NCI-H82 treated with DMSO at 0.1 percent for 48 hours (cell line): ENCODE measurements at regions not wholly inside any gene's neighbourhood (a gene's known extent, or its start where the extent isn't known, plus 50 kb on each side); places are given as distances from the start of the nearest gene placed in this dataset.

ENCODE experiments used
- DNase-seq: peaks from one replicate; lab custom pipeline; 2025; ENCODE audit not compliant: unreplicated experiment; lab: John Stamatoyannopoulos, UW

GRCh38 chr3:145094355-145094941, 1066.5 kb downstream of the PLOD2 start:
- peak; percentile 46 for DNase-seq

GRCh38 chr3:145111141-145111540, 1049.8 kb downstream of the PLOD2 start:
- peak; percentile 22 for DNase-seq

- DNase-seq = no peak
Observed at GRCh38 chr3:145116769-145117168, 1044.2 kb downstream of the PLOD2 start.

GRCh38 chr3:145118303-145118702, 1042.7 kb downstream of the PLOD2 start:
- no peak for DNase-seq

- DNase-seq = no peak
Observed at GRCh38 chr3:145124900-145125678, 1035.9 kb downstream of the PLOD2 start.

- peak; percentile 90 for DNase-seq
Observed at GRCh38 chr3:145133281-145133680, 1027.7 kb downstream of the PLOD2 start.

DNA sequence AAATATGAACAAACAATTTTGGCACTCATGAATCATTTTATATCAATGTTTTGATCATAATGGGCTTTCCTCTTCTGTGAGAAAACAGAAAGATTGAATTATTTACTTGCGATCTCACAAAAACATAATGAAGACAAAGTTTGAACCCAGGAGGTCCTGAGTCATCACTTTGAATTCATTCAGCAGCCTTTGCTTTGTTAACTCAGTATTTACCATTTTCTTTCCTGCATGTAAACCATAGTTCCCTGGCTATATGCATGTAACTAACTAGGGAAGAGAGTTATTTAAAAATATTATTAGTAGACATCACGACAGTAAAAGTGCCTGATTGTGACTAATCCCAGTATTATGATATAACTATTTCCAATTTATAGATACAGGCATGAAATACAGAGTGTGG, 1026.2 kb downstream of the PLOD2 start:
- DNase-seq = no peak

DNA sequence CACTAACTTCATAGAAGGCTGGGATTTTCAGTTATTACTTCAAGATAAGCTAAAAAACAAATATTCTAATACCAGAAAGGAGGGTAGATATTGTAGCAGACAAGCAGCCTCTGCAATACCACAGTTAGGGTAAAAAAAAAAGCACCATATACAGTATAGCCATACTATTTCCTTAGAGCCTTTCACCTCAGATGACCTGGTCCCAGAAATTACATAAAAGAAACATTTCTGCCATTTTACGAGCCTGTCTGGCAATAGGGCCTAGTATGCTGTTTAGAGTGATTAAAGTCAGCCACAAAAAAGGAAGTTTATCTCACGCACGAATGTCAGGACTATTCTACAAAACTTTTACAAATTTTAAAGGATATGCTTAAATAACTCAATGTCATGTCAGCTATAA, 1016.6 kb downstream of the PLOD2 start:
- no peak for DNase-seq

DNA sequence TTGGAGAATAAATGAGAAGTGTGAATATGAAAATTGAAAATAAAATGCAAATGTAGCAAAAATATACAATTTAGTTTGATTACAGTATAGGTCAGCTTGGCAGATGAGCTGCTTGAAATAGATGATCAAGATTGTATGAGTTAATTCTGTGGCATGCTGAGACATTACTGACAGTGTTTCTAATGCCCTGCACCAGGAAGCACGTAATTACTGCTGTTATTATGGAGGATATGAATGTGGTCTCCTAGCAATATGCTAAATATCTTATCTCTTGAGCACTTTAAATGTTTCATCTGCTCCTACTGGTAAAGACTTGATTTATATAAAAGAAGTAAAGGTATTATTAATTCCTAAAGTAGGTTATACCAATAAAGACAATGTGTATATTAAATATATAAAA, 1015.5 kb downstream of the PLOD2 start:
- DNase-seq = no peak

- no peak for DNase-seq
Observed at GRCh38 chr3:145159640-145160039, 1001.3 kb downstream of the PLOD2 start.

DNA sequence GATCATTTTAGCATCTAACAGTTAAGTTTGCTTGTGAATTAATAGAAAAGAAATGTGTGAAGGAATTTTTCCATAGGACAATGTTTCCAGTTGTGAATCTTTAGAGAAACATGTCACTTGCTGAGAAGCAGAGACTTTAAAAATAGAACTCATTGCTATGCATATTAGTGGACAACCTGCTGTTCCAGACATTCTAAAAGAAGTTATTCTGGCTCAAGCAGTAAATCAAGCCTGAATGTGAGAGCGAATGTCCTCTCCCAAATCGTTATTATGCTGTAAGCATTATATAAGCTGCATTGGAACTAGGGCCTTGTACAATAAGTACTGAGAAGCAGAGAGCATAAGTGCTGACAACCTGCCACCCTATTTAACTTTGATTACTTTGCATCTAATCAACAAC, 990.9 kb downstream of the PLOD2 start:
- no peak for DNase-seq

- no peak for DNase-seq
Observed at GRCh38 chr3:145175626-145176025, 985.4 kb downstream of the PLOD2 start.

GRCh38 chr3:145176907-145177306, 984.1 kb downstream of the PLOD2 start:
- no peak for DNase-seq

DNA sequence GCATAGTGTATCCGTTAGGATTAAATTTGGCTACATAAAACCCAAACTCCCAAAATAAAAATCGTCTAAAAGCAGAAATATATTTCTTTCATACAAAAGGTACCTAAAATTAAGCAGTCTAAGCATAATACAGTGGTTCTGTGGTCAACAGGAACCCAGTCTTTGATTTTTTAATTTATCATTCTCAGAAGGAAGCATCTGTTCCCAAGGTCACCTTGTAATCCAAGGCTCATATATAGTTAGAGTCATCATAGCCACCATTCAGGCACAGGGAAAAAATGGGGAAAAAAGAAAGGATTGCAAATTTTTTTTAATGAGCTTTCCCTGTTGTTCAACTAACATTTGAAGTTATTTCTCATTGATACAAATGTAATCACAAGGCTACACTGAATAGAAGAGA, 983.2 kb downstream of the PLOD2 start:
- no peak for DNase-seq

- peak; percentile 36 for DNase-seq
Observed at GRCh38 chr3:145182196-145182911, 978.6 kb downstream of the PLOD2 start.

- DNase-seq = no peak
Observed at GRCh38 chr3:145183261-145183660, 977.7 kb downstream of the PLOD2 start.

DNA sequence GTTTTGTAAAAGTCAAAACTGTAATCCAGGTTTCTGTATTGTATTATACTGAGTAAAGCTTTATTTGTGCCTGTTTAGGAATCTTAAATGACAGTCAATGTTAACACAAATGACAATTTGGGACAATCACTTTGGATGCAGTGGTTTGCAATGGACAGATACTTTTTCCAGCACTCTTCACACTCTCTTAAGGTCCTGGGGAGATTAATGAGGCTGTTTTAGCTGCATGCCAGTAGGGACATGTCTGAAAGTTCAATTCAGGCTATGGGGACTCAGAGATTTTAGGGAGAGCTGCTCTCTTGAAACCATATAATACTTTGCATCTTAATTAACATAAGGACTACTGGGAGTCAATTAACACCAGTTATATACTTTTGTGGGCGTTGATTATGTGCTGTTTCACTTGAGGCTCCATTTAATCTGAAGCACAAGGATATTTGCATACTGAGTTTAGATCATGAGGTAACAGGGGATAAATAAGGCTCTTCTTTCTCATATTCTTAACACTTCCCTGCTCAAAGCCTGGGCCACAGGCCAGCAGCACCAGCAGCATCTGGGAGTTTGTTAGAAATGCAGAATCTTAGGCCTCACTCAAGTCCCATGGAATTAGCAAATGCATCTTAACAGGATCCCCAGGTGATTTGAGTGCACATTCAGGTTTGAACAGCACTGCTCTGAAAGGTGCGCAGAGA, 972.8 kb downstream of the PLOD2 start:
- peak; percentile 88 for DNase-seq

DNA sequence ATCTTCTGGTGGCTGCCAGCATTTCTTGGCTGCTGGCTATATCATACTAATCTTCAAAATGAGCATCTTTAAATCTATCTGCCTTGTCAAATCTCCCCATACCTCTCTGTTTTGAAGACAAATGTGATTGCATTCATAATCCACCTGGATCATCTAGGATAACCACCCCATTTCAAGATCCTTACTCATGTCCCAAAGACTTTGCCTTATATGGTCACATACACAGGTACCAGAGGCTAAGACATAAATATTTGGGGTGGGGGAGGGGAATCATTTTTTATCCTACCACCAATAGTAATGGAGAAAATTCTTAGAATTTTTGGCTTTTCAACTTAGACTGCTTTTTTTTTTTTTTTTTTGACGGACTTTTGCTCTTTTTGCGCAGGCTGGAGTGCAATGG, 970.8 kb downstream of the PLOD2 start:
- peak; percentile 90 for DNase-seq

GRCh38 chr3:145190761-145191160, 970.2 kb downstream of the PLOD2 start:
- no peak for DNase-seq

DNA sequence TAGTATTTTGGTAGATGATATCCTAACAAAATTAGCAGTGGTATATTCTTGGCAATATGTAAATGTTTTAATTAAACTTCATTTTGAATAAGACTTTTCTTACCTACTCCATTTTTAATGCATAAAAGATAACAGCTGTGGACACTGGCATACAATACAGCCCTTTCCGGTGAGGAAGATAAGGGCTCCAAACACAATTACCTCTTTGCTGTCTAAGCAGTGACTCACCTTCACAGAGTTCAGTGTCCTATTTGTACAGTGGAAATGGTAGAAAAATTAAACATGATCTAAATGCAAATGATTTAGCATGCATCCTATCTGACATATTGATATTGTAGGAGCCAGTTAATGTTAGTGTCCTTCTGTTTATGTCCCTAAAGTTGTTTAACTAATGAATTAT, 969.4 kb downstream of the PLOD2 start:
- DNase-seq = no peak

DNA sequence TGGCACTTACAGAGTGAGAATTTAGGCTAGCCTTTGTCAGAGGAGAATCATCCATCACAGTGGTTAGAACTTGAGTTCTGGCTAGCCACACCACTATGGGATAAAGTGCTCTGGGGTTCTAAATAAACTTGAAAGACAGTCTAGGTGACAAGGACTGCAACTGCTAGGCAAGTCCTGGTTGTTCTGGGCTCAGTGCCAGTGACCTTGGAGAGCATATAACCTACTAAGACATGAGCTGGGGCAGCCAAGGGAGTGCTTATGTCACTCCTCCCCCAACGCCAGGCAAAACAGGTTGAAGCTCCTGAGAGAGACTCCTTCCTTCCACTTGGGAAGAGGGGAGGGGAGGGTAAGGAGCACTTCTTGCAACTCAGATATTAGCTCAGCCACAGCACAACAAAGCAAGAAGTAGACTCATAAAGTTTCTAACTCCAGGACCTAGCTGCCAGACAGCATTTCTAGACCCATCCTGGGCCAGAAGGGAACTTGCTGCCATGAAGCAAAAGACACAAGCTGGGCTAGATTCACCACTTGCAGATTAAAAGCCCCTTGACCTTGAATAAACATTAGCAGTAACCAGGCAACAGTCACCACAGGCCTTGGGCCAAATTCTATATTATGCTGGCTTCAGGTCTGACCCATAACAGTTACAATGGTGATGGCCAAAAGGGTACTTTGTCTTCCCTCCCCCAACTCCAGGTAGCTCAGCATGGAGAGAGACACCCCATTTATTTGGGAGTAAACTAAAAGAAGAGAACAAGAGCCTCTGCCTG, 963.7 kb downstream of the PLOD2 start:
- DNase-seq = no peak
